Right atrium auricular region (tissue), 2 donors: ENCODE measurements at regions not wholly inside any gene's neighbourhood (a gene's known extent, or its start where the extent isn't known, plus 50 kb on each side); places are given as distances from the start of the nearest gene placed in this dataset.

Source experiments
- DNase-seq: peaks from one replicate; pipeline ENCODE4 v3.0.0-alpha.2; 2019; ENCODE audit warnings: low spot score
- H3K27ac ChIP-seq, 2 donors: fragments of 200-600 bp; sonication (generic); 1 replicate in 1 of 2; 2 replicates in 1 of 2; pipeline ENCODE4 v1.5.1; 2016 to 2019
- H3K27me3 ChIP-seq, 2 donors: fragments of 200-600 bp; sonication (generic); one replicate each; pipeline versions ENCODE4 v1.5.1 to v1.6.0; 2017 to 2019
- H3K36me3 ChIP-seq: fragments of 200-600 bp; sonication (generic); one replicate; pipeline ENCODE4 v1.5.1; 2016
- H3K4me1 ChIP-seq, 2 donors: fragments of 200-600 bp; sonication (generic); one replicate each; pipeline versions ENCODE4 v1.5.1 to v1.6.0; 2017 to 2019
- H3K4me3 ChIP-seq, 2 donors: fragments of 200-600 bp; sonication (generic); 1 replicate in 1 of 2; 2 replicates in 1 of 2; pipeline ENCODE4 v1.5.1; 2017 to 2019; ENCODE audit warnings: mild to moderate bottlenecking in 1 of 2, moderate library complexity in 1 of 2
- H3K9me3 ChIP-seq, 2 donors: fragments of 200-600 bp; sonication (generic); one replicate each; pipeline ENCODE4 v1.5.1; 2019
- TF ChIP-seq, protein P1 (sequence below), 2 donors: fragments of 200-600 bp; sonication (generic); IDR thresholded peaks; one replicate each; pipeline ENCODE4 v1.5.1; 2019; ENCODE audit warnings: antibody characterized with exemption in 2 of 2

DNA sequence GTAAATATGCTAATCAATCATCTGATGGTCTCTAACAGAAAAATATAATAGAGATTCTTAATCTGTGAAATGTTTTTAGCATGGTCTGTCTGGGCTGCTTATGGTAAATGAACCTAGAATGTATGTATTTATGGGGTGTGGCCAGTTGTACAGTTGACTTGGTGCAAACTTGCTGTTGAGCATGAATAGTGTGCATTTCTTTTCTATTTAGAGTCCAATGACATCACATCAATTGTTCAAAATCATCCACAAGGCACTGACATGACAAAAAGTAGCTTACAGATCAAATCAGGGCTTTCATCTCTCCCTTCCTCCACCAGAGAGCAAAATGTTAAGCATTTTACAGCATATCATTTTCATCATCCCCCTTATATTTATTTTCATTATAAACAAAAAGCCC is 1010.3 kb downstream of the KCNT2 start:
- no peak for DNase-seq
- Histone ChIP-seq H3K4me1 (no peaks in the 10 kb centered on the region), H3K27me3 (no peaks in the 10 kb centered on the region), H3K4me3 (no peak overlapping the region), H3K27ac (no peak overlapping the region), H3K9me3 (no peaks in the 10 kb centered on the region), H3K36me3 (no peaks in the 10 kb centered on the region)
- TF ChIP-seq, protein P1, sequence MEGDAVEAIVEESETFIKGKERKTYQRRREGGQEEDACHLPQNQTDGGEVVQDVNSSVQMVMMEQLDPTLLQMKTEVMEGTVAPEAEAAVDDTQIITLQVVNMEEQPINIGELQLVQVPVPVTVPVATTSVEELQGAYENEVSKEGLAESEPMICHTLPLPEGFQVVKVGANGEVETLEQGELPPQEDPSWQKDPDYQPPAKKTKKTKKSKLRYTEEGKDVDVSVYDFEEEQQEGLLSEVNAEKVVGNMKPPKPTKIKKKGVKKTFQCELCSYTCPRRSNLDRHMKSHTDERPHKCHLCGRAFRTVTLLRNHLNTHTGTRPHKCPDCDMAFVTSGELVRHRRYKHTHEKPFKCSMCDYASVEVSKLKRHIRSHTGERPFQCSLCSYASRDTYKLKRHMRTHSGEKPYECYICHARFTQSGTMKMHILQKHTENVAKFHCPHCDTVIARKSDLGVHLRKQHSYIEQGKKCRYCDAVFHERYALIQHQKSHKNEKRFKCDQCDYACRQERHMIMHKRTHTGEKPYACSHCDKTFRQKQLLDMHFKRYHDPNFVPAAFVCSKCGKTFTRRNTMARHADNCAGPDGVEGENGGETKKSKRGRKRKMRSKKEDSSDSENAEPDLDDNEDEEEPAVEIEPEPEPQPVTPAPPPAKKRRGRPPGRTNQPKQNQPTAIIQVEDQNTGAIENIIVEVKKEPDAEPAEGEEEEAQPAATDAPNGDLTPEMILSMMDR (IDR thresholded peaks at IDR 0.05), result no peak

DNA sequence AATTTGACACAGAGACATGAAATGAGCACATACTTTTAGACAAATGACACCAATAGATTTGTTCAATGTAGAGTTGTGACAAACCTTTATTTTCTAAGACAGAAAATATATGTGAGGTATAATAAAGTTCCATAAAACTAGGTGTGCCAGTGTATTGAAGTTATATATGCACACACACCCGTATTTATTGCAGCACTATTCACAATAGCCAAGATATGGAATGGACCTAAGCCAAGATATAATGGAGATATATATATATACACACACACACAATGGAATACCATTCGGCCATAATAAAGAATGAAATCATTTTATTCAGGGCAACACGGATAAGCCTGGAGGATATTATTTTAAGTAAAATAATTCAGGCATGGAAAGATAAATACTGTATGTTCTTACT is 1013.5 kb downstream of the KCNT2 start:
- Histone ChIP-seq H3K36me3 (no peaks in the 10 kb centered on the region), H3K27ac (no peak overlapping the region), H3K4me1 (no peaks in the 10 kb centered on the region), H3K27me3 (no peaks in the 10 kb centered on the region), H3K4me3 (no peak overlapping the region), H3K9me3 (no peaks in the 10 kb centered on the region)
- TF ChIP-seq, protein P1 (IDR thresholded peaks at IDR 0.05), result no peak
- DNase-seq, result no peak

DNA sequence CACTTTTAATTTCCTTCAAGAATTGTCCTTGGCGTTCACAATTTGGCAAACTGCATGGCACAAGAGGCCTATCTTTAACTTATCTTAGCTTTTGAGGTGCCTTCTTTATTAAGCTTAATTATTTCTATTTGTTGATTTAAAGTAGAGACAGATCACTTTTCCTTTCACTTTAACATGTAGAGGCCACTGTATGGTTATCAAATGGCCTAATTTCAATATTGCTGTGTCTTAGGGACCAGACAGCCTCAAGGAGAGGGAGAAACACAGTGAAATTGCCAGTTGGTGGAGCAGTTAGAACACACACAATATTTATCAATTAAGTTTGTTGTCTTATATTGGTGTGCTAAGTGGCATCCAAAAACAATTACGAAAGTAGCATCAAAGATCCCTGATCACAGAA is 1013.9 kb downstream of the KCNT2 start:
- no peak for DNase-seq
- no peak overlapping the region for H3K4me3 ChIP-seq
- no peaks in the 10 kb centered on the region for H3K9me3 ChIP-seq
- H3K36me3 ChIP-seq, result no peaks in the 10 kb centered on the region
- TF ChIP-seq, protein P1 (IDR thresholded peaks at IDR 0.05), result no peak
- H3K27me3 ChIP-seq, result no peaks in the 10 kb centered on the region
- H3K4me1 ChIP-seq, result no peaks in the 10 kb centered on the region
- no peak overlapping the region for H3K27ac ChIP-seq

DNA sequence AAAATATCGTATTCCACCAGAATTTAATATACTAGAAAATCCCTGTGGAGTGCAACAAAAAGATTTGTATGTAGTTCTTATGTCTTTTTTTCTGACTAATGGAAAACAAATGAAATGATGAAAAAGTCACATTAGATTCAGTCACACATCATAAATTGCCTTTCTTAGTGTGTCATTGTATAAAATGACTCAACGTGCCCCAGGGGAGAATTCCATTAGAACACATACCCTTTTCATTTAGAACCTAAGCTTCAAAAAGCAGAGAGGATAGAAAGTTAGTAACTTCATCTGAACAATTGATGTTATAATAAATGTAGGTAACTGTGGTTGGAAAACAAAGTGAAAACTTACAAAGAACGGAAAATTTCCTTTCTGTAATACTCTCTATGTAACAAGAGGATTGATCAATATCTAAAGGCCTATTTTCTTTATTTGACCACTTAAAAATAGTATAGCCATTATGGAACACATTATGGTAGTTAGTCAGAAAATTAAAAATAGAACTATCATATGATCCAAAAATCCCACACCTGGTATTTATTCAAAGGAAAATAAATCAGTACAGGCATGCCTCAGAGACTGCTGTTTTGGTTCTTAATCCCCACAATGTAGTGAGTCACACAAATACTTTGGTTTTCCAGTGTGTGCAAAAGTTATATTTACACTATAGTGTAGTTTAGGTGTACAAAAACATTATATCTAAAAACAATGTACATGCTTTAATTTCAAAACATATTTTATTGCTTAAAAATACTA is 1016.1 kb downstream of the KCNT2 start:
- no peak overlapping the region for H3K27ac ChIP-seq
- no peaks in the 10 kb centered on the region for H3K36me3 ChIP-seq
- H3K4me1 ChIP-seq, result no peaks in the 10 kb centered on the region
- DNase-seq, result no peak
- no peaks in the 10 kb centered on the region for H3K9me3 ChIP-seq
- TF ChIP-seq, protein P1 (IDR thresholded peaks at IDR 0.05), result no peak
- no peaks in the 10 kb centered on the region for H3K27me3 ChIP-seq
- H3K4me3 ChIP-seq, result no peak overlapping the region

DNA sequence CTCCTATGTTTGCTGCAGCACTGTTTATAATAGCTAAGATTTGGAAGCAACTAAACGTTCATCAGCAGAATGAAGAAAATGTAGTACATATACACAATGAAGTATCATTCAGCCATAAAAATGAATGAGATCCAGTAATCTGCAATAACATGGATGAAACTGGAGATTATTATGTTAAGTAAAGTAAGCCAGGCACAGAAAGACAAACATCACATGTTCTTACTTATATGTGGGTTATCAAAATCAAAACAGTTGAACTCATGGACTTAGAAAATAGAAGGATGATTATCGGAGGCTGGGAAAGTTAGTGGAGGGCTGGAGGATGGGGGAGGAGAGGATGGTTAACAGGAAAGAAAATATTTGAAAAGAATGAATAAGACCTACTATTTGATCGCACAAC is 1017.6 kb downstream of the KCNT2 start:
- H3K27ac ChIP-seq, result no peak overlapping the region
- no peaks in the 10 kb centered on the region for H3K36me3 ChIP-seq
- TF ChIP-seq, protein P1 (IDR thresholded peaks at IDR 0.05), result no peak
- H3K4me1 ChIP-seq, result no peaks in the 10 kb centered on the region
- no peaks in the 10 kb centered on the region for H3K27me3 ChIP-seq
- no peak for DNase-seq
- no peak overlapping the region for H3K4me3 ChIP-seq
- no peaks in the 10 kb centered on the region for H3K9me3 ChIP-seq
